ENCODE measurements at regions not wholly inside any gene's neighbourhood (a gene's known extent, or its start where the extent isn't known, plus 50 kb on each side); places are given as distances from the start of the nearest gene placed in this dataset.

DNA sequence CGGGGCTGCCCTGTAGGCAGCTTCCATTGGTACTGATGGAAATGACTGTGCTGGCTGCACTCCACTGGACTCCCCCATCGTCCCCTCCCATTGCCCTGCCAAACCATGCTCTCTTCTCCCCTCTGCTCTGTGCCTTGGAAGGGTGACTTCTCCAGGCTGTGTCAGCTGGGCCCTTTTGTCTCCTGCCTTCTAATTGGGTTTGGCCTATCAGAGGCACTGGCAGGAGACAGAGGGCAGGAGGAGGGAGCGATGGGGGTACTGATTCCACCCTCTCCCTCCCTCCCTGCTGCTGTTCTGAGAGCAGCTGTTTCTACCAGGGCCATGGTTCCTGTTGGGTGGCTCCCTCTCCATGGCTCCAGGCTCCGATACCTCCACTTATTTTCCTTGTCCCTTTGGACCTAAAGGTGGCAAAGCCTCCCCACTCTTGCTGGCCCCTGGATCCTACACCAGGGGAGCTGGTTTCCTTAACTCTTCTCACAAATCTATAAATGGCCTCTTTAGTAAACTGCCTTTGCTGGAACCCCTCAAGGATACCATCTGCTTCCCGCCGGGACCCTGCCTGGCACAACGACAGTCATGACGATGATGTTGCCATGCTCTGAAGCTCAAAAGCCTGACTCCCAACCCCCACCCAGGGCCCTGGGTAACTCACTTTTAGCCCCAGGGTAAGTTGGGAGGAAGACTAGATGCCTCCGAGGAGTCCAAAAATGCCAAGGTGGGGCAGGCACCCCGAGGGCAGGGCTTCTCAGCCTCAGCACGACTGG, 123.8 kb upstream of the RPL38 start:
- WGBS, 2 donors = 88 to 92% methylated on average over 6 to 11 of the region's 11 CpGs
- TF ChIP-seq, protein P1, sequence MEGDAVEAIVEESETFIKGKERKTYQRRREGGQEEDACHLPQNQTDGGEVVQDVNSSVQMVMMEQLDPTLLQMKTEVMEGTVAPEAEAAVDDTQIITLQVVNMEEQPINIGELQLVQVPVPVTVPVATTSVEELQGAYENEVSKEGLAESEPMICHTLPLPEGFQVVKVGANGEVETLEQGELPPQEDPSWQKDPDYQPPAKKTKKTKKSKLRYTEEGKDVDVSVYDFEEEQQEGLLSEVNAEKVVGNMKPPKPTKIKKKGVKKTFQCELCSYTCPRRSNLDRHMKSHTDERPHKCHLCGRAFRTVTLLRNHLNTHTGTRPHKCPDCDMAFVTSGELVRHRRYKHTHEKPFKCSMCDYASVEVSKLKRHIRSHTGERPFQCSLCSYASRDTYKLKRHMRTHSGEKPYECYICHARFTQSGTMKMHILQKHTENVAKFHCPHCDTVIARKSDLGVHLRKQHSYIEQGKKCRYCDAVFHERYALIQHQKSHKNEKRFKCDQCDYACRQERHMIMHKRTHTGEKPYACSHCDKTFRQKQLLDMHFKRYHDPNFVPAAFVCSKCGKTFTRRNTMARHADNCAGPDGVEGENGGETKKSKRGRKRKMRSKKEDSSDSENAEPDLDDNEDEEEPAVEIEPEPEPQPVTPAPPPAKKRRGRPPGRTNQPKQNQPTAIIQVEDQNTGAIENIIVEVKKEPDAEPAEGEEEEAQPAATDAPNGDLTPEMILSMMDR (IDR thresholded peaks at IDR 0.05) = no peak
- TF ChIP-seq POLR2A (IDR thresholded peaks at IDR 0.05) = no peak
- no peaks in the 10 kb centered on the region for H3K9me3 ChIP-seq
- no peaks in the 10 kb centered on the region for H3K27me3 ChIP-seq
- no peaks in the 10 kb centered on the region for H3K4me1 ChIP-seq
- DNase-seq = no peak
- intact Hi-C loops (cut with DNase I; ENCODE audit: low total_unique reads) = no loop called here
- no peak overlapping the region for H3K4me3 ChIP-seq
- H3K36me3 ChIP-seq (ENCODE audit: low read depth, missing control alignments) = no peaks in the 10 kb centered on the region
- H3K27ac ChIP-seq = no peak overlapping the region

DNA sequence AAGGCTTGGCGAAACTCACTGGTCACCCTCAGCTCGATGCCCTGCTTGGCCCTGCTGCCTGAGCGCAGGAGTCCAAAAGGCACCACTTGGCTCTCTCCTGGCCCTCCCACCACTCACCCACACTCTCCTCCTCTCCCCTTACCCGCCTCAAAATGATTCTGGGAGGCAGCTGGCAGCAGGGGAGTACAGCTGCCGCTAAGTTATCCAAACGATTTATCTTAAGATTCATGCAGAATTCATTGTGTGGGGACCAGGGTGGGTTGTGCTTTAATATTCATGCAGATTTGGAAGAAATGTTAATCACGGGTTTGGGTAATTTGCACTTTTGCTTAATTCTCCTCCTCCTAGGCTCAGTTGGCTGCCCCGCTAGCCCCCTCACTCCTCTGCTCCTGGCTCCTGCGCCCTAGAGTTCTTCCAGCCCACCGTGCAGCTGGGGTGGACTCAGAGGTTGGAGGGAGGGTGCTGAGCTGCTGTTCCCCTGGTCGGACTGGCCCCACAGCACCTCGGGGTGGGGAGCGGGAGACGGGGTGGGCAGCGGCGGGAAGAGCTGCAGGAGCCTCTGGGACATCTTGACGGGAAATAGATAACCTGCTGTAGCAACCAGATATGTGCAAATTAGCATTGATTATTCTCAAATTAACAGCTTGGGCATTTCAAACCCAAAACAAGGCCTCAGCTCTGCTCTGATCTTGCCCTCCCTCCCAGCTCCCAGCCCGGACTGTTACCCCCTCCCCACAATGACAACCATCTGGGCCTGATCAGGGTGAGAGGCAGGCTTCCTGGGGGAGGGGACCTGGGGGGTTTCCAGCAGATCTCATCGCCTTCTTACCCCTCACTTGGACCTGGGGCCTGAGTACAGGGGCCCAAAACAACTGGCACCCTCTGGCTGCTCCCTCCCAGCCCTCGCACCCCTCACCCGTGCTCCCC, 122.6 kb upstream of the RPL38 start:
- no peak for DNase-seq
- Histone ChIP-seq H3K36me3 (ENCODE audit: low read depth, missing control alignments) (no peaks in the 10 kb centered on the region), H3K9me3 (no peaks in the 10 kb centered on the region), H3K27ac (no peak overlapping the region), H3K4me1 (no peaks in the 10 kb centered on the region), H3K27me3 (no peaks in the 10 kb centered on the region), H3K4me3 (no peak overlapping the region)
- 51 to 54% methylated on average over 12 to 21 of the region's 21 CpGs for WGBS, 2 donors
- no peak for TF ChIP-seq POLR2A (IDR thresholded peaks at IDR 0.05)
- TF ChIP-seq, protein P1 (IDR thresholded peaks at IDR 0.05) = no peak
- intact Hi-C loops (cut with DNase I; ENCODE audit: low total_unique reads) = no loop called here

DNA sequence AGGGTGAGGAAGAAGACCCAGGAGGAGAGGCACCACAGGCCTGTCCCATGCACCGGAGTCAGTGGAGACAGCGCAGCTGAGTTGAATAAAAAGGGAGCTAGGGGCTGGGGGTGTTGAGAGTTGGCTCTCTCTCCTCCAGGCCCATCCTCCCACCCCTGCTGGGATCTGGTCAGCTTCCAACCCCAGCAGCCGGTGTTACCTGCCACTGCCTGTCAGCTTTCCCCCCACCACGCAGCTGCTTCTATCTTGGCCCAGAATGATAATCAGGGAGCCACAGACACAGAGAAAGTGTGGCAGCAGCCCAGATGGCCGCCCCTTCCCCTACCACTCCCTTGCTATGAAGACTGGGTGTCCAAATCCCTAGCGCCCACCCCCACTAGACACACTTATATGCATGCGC, 120.6 kb upstream of the RPL38 start:
- WGBS, 2 donors = 77 to 82% methylated on average over 7 of the region's 7 CpGs
- Histone ChIP-seq H3K36me3 (ENCODE audit: low read depth, missing control alignments) (no peaks in the 10 kb centered on the region), H3K27me3 (no peaks in the 10 kb centered on the region), H3K4me1 (no peaks in the 10 kb centered on the region), H3K4me3 (no peak overlapping the region), H3K9me3 (no peaks in the 10 kb centered on the region), H3K27ac (no peak overlapping the region)
- no peak for DNase-seq
- intact Hi-C loops (cut with DNase I; ENCODE audit: low total_unique reads) = no loop called here
- TF ChIP-seq, protein P1 (IDR thresholded peaks at IDR 0.05) = no peak
- no peak for TF ChIP-seq POLR2A (IDR thresholded peaks at IDR 0.05)

DNA sequence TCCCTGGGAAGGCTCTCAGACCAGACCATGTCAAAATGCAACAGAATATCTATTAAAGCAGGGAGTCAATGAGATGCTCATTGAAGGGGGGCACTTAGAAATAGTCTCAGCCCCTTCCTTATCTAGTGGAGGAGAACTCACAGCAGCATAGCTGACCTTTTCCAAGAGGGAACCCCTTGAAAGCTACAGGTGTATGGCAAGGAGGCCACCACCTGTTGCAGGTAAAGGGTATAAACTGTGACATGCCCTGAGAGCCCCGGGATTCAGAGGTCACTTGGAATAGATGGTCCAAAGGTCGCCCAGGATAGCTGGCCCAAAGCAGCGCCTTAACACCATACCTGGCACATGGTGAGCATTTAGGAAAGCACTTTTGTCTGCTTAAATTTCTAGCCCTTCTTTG, 120.2 kb upstream of the RPL38 start:
- H3K9me3 ChIP-seq = no peaks in the 10 kb centered on the region
- no peak overlapping the region for H3K27ac ChIP-seq
- no peaks in the 10 kb centered on the region for H3K27me3 ChIP-seq
- no peaks in the 10 kb centered on the region for H3K36me3 ChIP-seq (ENCODE audit: low read depth, missing control alignments)
- WGBS, 2 donors = 87 to 92% methylated on average over 3 of the region's 3 CpGs
- no peak for DNase-seq
- TF ChIP-seq POLR2A (IDR thresholded peaks at IDR 0.05) = no peak
- TF ChIP-seq, protein P1 (IDR thresholded peaks at IDR 0.05) = no peak
- H3K4me1 ChIP-seq = no peaks in the 10 kb centered on the region
- H3K4me3 ChIP-seq = no peak overlapping the region
- intact Hi-C loops (cut with DNase I; ENCODE audit: low total_unique reads) = no loop called here

Measured in testis (tissue), 2 donors.